Uterus (tissue), 3 donors: ENCODE measurements at regions not wholly inside any gene's neighbourhood (a gene's known extent, or its start where the extent isn't known, plus 50 kb on each side); places are given as distances from the start of the nearest gene placed in this dataset.

ENCODE experiments used
- DNase-seq, 2 donors: peaks; one replicate each; pipeline ENCODE4 v3.0.0-alpha.2; 2019 to 2020
- H3K27ac ChIP-seq, 2 donors: fragments of 200-600 bp; sonication (generic); 1 replicate in 1 of 2; 2 replicates in 1 of 2; pipeline ENCODE4 v1.5.1; 2016 to 2018
- H3K27me3 ChIP-seq, 2 donors: fragments of 200-600 bp; sonication (generic); one replicate each; pipeline ENCODE4 v1.5.1; 2018 to 2019; ENCODE audit warnings: control low read depth in 1 of 2
- H3K36me3 ChIP-seq, 2 donors: fragments of 200-600 bp; sonication (generic); one replicate each; pipeline ENCODE4 v1.5.1; 2019; ENCODE audit warnings: control low read depth in 1 of 2
- H3K4me1 ChIP-seq, 2 donors: fragments of 200-600 bp; sonication (generic); one replicate each; pipeline ENCODE4 v1.5.1; 2018 to 2019; ENCODE audit warnings: control low read depth in 1 of 2
- H3K4me3 ChIP-seq, 2 donors: fragments of 200-600 bp; sonication (generic); 1 replicate in 1 of 2; 2 replicates in 1 of 2; pipeline ENCODE4 v1.5.1; 2018 to 2019; ENCODE audit warnings: mild to moderate bottlenecking in 1 of 2
- H3K9me3 ChIP-seq, 2 donors: fragments of 200-600 bp; sonication (generic); one replicate each; pipeline ENCODE4 v1.5.1; 2019; ENCODE audit warnings: control low read depth in 1 of 2
- CTCF ChIP-seq, 4 experiments: fragments of 200-600 bp in 2 of 4; fragments of 450-650 bp in 2 of 4; sonication (generic) in 2 of 4; IDR thresholded peaks; one replicate each; pipeline ENCODE4 v1.5.1; 2016 to 2019; ENCODE audit warnings: antibody characterized with exemption in 4 of 4, mild to moderate bottlenecking in 2 of 4, moderate library complexity in 1 of 4
- POLR2A ChIP-seq, 2 donors: fragments of 450-650 bp; IDR thresholded peaks; one replicate each; pipeline ENCODE4 v1.6.1; 2016; ENCODE audit warnings: antibody characterized with exemption in 2 of 2, mild to moderate bottlenecking in 1 of 2, moderate library complexity in 1 of 2
- intact Hi-C: fragments of 100-400 bp; cut with DNase I; formaldehyde crosslinking; loops from one replicate; pipeline ENCODE4 v1.15.1; 2023; ENCODE audit warnings: low total_unique reads
- donor health status: DM: yes; HTN: yes; CAD: no.

DNA sequence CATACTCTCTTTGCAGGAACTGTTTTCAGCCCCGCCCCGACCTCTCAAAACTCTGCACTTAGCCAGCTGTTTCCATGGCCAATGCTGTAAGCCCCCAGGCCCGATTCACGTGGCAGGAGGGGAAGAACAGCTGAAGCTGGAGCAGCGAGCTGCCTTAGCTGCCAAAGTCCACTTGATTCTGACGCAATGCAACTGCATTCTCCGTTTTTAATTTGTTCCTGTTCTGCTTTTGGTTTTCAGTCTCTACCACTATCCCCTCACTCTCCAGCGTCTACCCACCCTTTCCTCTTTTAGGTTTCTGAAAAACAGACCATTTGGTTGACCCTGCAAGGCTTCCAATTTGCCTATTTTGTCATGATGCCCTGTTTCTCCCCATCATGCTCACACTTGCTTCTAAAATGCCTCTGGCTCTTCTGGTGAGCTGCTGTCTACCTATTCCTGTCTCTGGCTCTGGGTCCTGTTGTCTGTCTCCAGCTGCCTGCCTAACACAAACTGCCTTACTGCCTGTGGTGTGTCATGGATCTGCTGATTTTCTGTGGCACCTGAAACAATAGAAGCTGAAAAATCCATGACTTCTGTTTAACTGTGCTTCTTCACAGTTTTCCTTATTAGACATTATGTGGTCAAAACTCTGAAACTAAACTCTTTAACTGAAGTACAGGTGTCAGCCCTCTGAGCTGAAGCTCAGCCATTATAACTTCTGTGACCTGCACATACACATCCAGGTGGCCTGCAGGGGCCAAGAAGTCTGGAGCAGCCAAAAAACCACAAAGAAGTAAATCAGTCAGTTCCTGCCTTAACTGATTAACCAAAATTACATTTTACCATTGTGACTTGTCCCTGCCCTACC is 160.5 kb upstream of the AGTR2 start:
- no peak for DNase-seq
- Histone ChIP-seq H3K36me3 (no peaks in the 10 kb centered on the region), H3K9me3 (no peaks in the 10 kb centered on the region), H3K27ac (no peak overlapping the region), H3K4me3 (no peak overlapping the region), H3K4me1 (no peaks in the 10 kb centered on the region), H3K27me3 (no peaks in the 10 kb centered on the region)
- intact Hi-C loops, result no loop called here
- TF ChIP-seq POLR2A (IDR thresholded peaks at IDR 0.05) (no peak), CTCF (IDR thresholded peaks at IDR 0.05) (no peak)

DNA sequence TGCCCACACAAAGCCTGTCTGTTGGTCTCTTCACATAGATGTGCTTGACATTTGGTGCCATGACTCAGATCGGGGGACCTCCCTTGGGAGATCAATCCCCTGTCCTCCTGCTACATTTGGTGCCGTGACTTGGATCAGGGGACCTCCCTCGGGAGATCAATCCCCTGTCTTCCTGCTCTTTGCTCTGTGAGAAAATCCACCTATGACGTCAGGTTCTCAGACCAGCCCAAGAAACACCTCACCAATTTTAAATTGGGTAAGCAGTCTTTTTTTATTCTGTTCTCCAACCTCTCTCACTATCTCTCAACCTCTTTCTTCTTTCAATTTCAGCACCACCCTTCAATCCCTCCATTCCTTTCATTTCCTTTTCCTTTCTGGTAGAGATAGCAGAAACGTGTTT is 159.6 kb upstream of the AGTR2 start:
- H3K9me3 ChIP-seq, result no peaks in the 10 kb centered on the region
- H3K4me1 ChIP-seq, result no peaks in the 10 kb centered on the region
- intact Hi-C loops, result no loop called here
- H3K4me3 ChIP-seq, result no peak overlapping the region
- no peaks in the 10 kb centered on the region for H3K27me3 ChIP-seq
- TF ChIP-seq POLR2A (IDR thresholded peaks at IDR 0.05) (no peak), CTCF (IDR thresholded peaks at IDR 0.05) (no peak)
- DNase-seq, result no peak
- no peaks in the 10 kb centered on the region for H3K36me3 ChIP-seq
- H3K27ac ChIP-seq, result no peak overlapping the region

DNA sequence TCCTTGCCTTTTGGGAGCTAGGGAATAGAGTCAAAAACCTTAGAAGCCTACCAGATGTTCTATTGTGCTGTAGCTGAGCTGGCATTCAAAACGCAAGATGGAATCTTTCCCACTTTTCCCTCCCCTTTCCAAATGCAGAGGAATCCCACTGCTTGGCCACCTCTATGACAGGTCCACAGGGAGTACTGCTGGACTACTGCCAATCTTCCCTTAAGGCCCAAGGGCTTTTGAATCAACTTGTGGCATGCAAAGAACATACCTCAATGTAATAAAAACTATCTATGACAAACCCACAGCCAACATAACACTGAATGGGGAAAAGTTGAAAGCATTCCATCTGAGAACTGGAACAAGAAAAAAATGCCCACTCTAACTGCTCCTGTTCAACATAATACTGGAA is 139.2 kb upstream of the AGTR2 start:
- Histone ChIP-seq H3K36me3 (no peaks in the 10 kb centered on the region), H3K4me3 (no peak overlapping the region), H3K9me3 (no peaks in the 10 kb centered on the region), H3K4me1 (no peaks in the 10 kb centered on the region), H3K27ac (no peak overlapping the region), H3K27me3 (no peaks in the 10 kb centered on the region)
- intact Hi-C loops, result no loop called here
- TF ChIP-seq POLR2A (IDR thresholded peaks at IDR 0.05) (no peak), CTCF (IDR thresholded peaks at IDR 0.05) (no peak)
- no peak for DNase-seq
